SU-DHL-6 (cell line): ENCODE measurements at regions not wholly inside any gene's neighbourhood (a gene's known extent, or its start where the extent isn't known, plus 50 kb on each side); places are given as distances from the start of the nearest gene placed in this dataset.

Experiments used
- EZH2phosphoT487 ChIP-seq: fragments of 200-600 bp; sonication (generic), shearing (Covaris generic); conservative IDR thresholded peaks from 2 replicates; pipeline ENCODE4 v1.6.1; 2018; ENCODE audit warnings: mild to moderate bottlenecking, antibody characterized with exemption, low read length, moderate library complexity, mixed read lengths
- TF ChIP-seq, protein P1 (sequence below): fragments of 200-600 bp; sonication (generic); IDR thresholded peaks from one replicate; pipeline ENCODE4 v1.5.1; 2017; ENCODE audit warnings: antibody characterized with exemption, mild to moderate bottlenecking, low read length, moderate library complexity; ENCODE audit not compliant: insufficient read depth, poor library complexity, severe bottlenecking

DNA sequence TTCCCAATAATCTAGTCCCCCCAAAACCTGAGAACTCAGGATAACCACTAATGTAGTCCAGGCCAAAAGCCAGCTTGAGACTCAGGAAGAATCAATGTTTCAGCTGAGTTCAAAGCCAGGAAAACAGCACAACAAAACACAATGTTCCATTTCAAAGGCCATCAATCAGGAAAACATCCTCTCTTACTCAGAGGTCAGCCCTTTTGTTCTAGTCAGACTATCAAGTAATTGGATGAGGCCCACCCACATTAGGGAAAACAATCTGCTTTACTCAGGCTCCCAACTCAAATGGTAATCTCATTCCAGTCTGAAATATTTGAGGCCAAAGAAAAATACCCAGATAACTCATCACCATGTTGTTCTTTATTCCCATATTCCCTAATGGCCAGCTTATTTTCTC, 152.2 kb downstream of the SDHAF3 start:
- TF ChIP-seq, protein P1, sequence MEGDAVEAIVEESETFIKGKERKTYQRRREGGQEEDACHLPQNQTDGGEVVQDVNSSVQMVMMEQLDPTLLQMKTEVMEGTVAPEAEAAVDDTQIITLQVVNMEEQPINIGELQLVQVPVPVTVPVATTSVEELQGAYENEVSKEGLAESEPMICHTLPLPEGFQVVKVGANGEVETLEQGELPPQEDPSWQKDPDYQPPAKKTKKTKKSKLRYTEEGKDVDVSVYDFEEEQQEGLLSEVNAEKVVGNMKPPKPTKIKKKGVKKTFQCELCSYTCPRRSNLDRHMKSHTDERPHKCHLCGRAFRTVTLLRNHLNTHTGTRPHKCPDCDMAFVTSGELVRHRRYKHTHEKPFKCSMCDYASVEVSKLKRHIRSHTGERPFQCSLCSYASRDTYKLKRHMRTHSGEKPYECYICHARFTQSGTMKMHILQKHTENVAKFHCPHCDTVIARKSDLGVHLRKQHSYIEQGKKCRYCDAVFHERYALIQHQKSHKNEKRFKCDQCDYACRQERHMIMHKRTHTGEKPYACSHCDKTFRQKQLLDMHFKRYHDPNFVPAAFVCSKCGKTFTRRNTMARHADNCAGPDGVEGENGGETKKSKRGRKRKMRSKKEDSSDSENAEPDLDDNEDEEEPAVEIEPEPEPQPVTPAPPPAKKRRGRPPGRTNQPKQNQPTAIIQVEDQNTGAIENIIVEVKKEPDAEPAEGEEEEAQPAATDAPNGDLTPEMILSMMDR, result no peak
- no peak for TF ChIP-seq EZH2phosphoT487
